BJ (cell line): ENCODE measurements at regions not wholly inside any gene's neighbourhood (a gene's known extent, or its start where the extent isn't known, plus 50 kb on each side); places are given as distances from the start of the nearest gene placed in this dataset.
"Not testable (repeated sequence)": the region's sequence is repeated elsewhere in the genome, so short reads cannot be mapped to it uniquely, and the experiment has no call there.

Experiments
- CTCF ChIA-PET: fragments of 350-600 bp; formaldehyde crosslinking; extraction: SDS; loops from one replicate; lab custom pipeline; 2021; ENCODE audit warnings: antibody characterized with exemption, inconsistent platforms; lab: Yijun Ruan, JAX
- POLR2A ChIA-PET: fragments of 300-600 bp; sonication (Branson Sonifier 250); formaldehyde crosslinking; extraction: SDS; loops from one replicate; lab custom pipeline; 2021; ENCODE audit warnings: antibody characterized with exemption; lab: Charles Lee
- DNase-seq: peaks from one replicate; pipeline ENCODE4 v3.0.0-alpha.2; 2011; ENCODE audit warnings: low read depth
- H3K27me3 ChIP-seq: 2 replicates; pipeline ENCODE4 v1.6.0; 2011; ENCODE audit warnings: low read length; ENCODE audit not compliant: control insufficient read depth, insufficient read depth
- H3K36me3 ChIP-seq: 2 replicates; pipeline ENCODE4 v1.5.1; 2011; ENCODE audit warnings: low read length; ENCODE audit not compliant: control insufficient read depth, insufficient read depth
- H3K4me3 ChIP-seq: 2 replicates; pipeline ENCODE4 v1.5.1; 2011; ENCODE audit warnings: low read depth, mild to moderate bottlenecking, control low read depth, low read length
- CTCF ChIP-seq: IDR thresholded peaks from 2 replicates; pipeline ENCODE4 v1.5.1; 2011; ENCODE audit warnings: low read depth, mild to moderate bottlenecking, control low read depth, inconsistent platforms, low read length, moderate library complexity; ENCODE audit not compliant: insufficient read depth

- POLR2A ChIA-PET: no interaction called here
- Histone ChIP-seq H3K4me3 (no peak overlapping the region), H3K36me3 (no peaks in the 10 kb centered on the region), H3K27me3 (no peaks in the 10 kb centered on the region)
- DNase-seq: no peak
- TF ChIP-seq CTCF: no peak
- CTCF ChIA-PET: no interaction called here
Measured at GRCh38 chr10:120034236-120034635, 141.7 kb downstream of the SEC23IP start.

GRCh38 chr10:120039046-120039445 lies 146.5 kb downstream of the SEC23IP start:
- CTCF ChIA-PET: no interaction called here
- H3K36me3 ChIP-seq: no peaks in the 10 kb centered on the region
- H3K4me3 ChIP-seq: no peak overlapping the region
- DNase-seq: no peak
- TF ChIP-seq CTCF: no peak
- no peaks in the 10 kb centered on the region for H3K27me3 ChIP-seq
- POLR2A ChIA-PET: no interaction called here

GRCh38 chr10:120039826-120040225 lies 147.3 kb downstream of the SEC23IP start:
- TF ChIP-seq CTCF: no peak
- no peak for DNase-seq
- ChIA-PET CTCF (no interaction called here), POLR2A (no interaction called here)
- H3K27me3 ChIP-seq: no peaks in the 10 kb centered on the region
- no peaks in the 10 kb centered on the region for H3K36me3 ChIP-seq
- H3K4me3 ChIP-seq: no peak overlapping the region

- Histone ChIP-seq H3K4me3 (no peak overlapping the region), H3K27me3 (no peaks in the 10 kb centered on the region), H3K36me3 (no peaks in the 10 kb centered on the region)
- DNase-seq: no peak
- POLR2A ChIA-PET: no interaction called here
- no peak for TF ChIP-seq CTCF
- CTCF ChIA-PET: no interaction called here
Measured at GRCh38 chr10:120041807-120042559, 149.5 kb downstream of the SEC23IP start.

- ChIA-PET POLR2A (no interaction called here), CTCF (no interaction called here)
- no peaks in the 10 kb centered on the region for H3K27me3 ChIP-seq
- no peak for DNase-seq
- H3K36me3 ChIP-seq: no peaks in the 10 kb centered on the region
- TF ChIP-seq CTCF: no peak
- no peak overlapping the region for H3K4me3 ChIP-seq
Measured at GRCh38 chr10:120042705-120043104, 150.2 kb downstream of the SEC23IP start.

GRCh38 chr10:120047373-120047772 lies 154.8 kb downstream of the SEC23IP start:
- H3K36me3 ChIP-seq, CTCF ChIA-PET, H3K27me3 ChIP-seq, DNase-seq, H3K4me3 ChIP-seq, POLR2A ChIA-PET: not testable (repeated sequence)
